ENCODE measurements at regions not wholly inside any gene's neighbourhood (a gene's known extent, or its start where the extent isn't known, plus 50 kb on each side); places are given as distances from the start of the nearest gene placed in this dataset.

DNA sequence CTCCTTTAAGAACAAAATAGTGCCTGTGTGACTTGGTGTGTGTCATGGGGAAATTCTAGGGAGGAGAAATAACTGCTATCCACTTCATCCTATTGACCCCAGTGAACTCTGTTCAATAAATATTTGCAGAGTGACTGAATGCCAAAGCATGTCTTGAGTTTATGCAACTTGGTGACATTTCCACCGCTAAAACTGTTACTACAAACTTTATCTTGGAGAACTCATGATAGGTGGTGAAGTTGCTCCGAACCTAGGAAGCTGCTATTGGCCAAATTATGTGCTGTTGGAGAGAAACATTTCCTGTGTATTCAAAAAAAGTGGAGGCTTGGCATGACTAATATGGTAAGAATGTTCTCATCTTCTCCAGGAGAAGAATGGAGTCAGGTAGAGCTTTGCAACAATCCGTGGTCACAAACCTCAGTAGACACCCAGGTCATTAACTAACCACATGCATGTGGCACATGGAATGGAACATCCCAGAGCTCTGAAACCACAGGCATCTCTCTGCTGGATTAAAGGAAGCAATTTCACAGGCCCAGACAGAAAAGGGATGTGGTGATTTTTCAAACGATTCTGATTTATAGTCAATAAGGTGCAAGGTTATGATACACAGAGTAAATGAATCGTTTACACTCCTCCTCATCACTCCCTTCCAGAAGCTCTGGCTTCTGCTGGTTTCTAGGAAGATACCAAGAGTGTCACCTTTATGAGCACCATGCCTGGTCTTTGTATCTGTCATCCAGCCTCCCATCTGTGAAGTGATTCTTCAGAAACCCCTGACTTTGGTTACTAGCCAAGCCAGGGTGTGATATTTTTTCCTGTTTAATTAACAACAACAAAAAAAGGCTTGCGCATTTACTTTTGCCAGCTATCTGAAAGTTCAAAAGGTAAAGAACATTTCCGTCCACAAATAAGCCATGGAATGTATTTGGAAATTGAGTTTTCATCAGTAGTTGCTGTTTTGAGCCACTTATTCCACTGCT is 361.1 kb downstream of the TGFB2 start:
- peak in 1 of 4 donors; percentile 14 for DNase-seq (ENCODE audit: low read depth in 4 of 4, low spot score in 3 of 4)

GRCh38 chr1:218711001-218711400 is 365.9 kb downstream of the TGFB2 start:
- no peak for DNase-seq (ENCODE audit: low read depth in 4 of 4, low spot score in 3 of 4)

- no peak for DNase-seq (ENCODE audit: low read depth in 4 of 4, low spot score in 3 of 4)
These were observed 366.9 kb downstream of the TGFB2 start for GRCh38 chr1:218711884-218712674.

- DNase-seq (ENCODE audit: low read depth in 4 of 4, low spot score in 3 of 4) = no peak
These were observed 367.5 kb downstream of the TGFB2 start for GRCh38 chr1:218712677-218713076.

GRCh38 chr1:218715961-218716669 is 371.0 kb downstream of the TGFB2 start:
- no peak for DNase-seq (ENCODE audit: low read depth in 4 of 4, low spot score in 3 of 4)

DNA sequence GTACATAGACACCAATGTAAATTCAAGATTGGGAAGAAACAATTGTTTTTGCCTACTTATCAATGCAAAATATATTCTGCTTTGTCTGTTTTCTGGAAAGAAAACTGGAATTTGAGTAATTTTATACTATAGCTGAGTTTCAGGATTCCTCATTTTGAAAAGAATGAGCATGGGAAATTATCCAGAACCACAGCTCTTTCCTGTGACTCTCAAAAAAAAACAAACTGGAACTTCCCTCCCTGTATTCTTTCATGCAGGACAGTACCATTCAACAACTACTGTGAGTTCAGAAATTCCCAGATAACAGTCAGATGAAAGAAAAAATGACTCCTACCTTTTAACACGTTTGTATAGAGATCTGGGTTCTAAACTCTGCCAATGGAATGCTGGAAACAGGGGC is 372.4 kb downstream of the TGFB2 start:
- DNase-seq (ENCODE audit: low read depth in 4 of 4, low spot score in 3 of 4) = no peak

DNA sequence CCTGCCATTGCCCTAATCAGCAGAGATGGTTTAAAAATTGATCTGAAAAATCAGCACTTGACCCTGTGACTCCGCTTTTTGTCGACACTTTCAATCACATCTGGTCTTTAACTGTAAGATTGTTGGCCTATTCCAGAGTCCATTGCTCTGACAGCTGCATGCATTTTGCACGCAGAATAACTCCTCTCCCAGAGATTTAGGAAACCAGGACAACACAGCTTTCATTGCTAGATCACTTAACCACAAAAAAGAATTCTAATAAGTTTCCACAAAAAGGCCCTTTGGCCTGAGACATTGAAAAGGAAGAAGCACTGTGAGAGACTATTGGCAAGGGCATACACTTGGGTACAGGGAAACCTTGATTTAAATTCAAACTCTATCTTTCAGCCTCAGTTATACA is 373.1 kb downstream of the TGFB2 start:
- DNase-seq (ENCODE audit: low read depth in 4 of 4, low spot score in 3 of 4) = no peak

DNA sequence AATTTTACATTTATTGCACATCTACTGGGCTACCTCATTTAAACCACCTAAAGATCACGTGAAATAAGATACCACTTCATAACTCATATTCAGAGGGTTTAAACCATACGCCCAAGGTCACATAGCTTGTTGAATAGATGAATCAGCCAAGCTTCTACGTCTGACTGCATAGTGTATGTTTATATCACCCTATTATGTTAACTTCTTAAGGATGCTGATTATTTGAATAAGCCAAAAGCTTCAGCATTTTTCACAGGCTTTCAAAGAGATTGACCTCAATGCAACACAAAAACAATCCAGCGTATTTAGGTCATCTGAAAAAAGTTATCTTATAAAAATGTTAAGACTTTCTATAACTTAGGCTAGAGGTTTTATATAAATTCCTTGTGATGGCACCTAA is 373.8 kb downstream of the TGFB2 start:
- no peak for DNase-seq (ENCODE audit: low read depth in 4 of 4, low spot score in 3 of 4)

- no peak for DNase-seq (ENCODE audit: low read depth in 4 of 4, low spot score in 3 of 4)
These were observed 383.9 kb downstream of the TGFB2 start for GRCh38 chr1:218728898-218729565.

DNA sequence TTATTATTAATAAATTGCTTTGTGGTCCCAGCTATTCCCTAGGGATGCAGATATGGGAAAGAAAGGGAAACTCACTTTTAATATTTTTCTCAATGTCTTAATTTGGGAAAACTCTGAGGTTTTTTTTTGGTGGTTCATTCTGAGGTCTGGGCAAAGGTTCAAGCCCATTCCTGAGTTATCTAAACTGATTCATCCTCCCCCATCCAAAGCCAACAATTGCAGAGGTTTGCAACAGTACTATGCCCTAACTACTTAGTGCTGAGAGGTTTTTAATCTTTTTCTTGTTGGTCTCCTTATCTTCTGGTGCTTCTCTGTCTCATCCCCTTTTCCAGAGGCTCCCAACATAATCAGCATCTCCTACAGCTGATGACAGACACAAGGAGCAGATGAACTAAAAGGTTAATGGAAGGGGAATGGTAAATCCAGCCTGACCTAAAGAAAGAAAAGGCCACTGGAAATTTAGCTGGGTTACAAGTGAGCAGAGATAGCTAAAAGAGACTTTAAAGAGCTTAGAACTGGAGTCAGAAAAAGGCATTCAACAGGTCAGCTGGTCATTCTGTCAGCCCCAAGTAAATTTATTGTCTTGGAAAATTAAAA is 390.4 kb downstream of the TGFB2 start:
- peak in 2 of 4 donors; percentile 6 to 8 for DNase-seq (ENCODE audit: low read depth in 4 of 4, low spot score in 3 of 4)

GRCh38 chr1:218739426-218739825 is 394.3 kb downstream of the TGFB2 start:
- DNase-seq (ENCODE audit: low read depth in 4 of 4, low spot score in 3 of 4) = no peak

DNA sequence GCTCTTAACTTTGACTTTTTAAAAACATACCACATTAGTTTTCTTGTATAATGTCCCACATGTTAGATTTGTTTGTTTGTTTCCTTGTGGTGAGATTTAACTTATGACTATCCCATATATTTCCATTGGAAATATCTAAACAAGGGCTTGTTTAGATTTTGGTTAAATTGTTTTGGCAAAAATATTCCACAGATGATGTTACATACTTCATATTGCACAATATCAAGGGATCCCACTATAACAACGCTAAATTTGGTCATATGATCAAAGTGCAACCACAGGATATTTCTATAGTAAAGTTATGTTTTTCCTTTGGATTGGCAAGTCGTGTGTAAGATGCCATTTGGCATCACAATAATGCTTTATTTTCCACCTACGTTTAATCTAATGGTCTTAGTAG is 396.7 kb downstream of the TGFB2 start:
- DNase-seq (ENCODE audit: low read depth in 4 of 4, low spot score in 3 of 4) = no peak

- DNase-seq (ENCODE audit: low read depth in 4 of 4, low spot score in 3 of 4) = no peak
These were observed 397.5 kb downstream of the TGFB2 start for GRCh38 chr1:218742467-218743262.

GRCh38 chr1:218743861-218744505 is 398.8 kb downstream of the TGFB2 start:
- DNase-seq (ENCODE audit: low read depth in 4 of 4, low spot score in 3 of 4) = no peak

- DNase-seq (ENCODE audit: low read depth in 4 of 4, low spot score in 3 of 4) = no peak
These were observed 402.9 kb downstream of the TGFB2 start for GRCh38 chr1:218748071-218748470.

- DNase-seq (ENCODE audit: low read depth in 4 of 4, low spot score in 3 of 4) = no peak
These were observed 405.3 kb downstream of the TGFB2 start for GRCh38 chr1:218750216-218750970.

- no peak for DNase-seq (ENCODE audit: low read depth in 4 of 4, low spot score in 3 of 4)
These were observed 406.2 kb downstream of the TGFB2 start for GRCh38 chr1:218751208-218751948.
